ENCODE measurements at regions not wholly inside any gene's neighbourhood (a gene's known extent, or its start where the extent isn't known, plus 50 kb on each side); places are given as distances from the start of the nearest gene placed in this dataset.
A peak's percentile ranks its signal among the peaks of the same experiment; 100 is the strongest.

DNA sequence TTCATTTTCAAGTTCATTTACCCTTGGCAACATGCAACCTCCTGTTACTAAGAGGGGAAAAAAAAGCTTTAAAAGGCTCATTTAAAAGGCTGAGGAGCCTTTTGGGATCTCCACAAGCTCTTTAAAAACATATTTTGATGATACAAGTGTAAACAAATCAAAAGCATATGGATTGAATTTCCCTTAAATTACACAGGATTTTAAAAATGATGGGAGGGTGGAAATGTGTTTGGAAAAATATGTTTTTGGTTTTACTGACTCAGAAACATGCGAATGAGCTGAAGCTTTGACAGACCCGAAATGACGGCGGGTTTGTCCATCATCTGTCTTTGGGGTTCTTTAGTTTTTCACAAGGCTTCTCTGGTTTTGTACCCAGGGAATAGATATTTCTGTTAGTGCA lies 180.6 kb upstream of the CCDC68 start:
- Histone ChIP-seq H3K27me3 (ENCODE audit: control insufficient read depth, insufficient read depth) (no peaks in the 10 kb centered on the region), H3K9me3 (ENCODE audit: control insufficient read depth, low read length) (no peaks in the 10 kb centered on the region), H3K4me3 (ENCODE audit: low read length) (no peak overlapping the region), H3K27ac (ENCODE audit: low read length) (no peak overlapping the region), H3K4me1 (ENCODE audit: control insufficient read depth, insufficient read depth, low read length) (no peaks in the 10 kb centered on the region)
- WGBS: 80% methylated on average over 4 of the region's 4 CpGs
- intact Hi-C loops (cut with DNase I): no loop called here
- DNase-seq (no peak), ATAC-seq (no peak)

DNA sequence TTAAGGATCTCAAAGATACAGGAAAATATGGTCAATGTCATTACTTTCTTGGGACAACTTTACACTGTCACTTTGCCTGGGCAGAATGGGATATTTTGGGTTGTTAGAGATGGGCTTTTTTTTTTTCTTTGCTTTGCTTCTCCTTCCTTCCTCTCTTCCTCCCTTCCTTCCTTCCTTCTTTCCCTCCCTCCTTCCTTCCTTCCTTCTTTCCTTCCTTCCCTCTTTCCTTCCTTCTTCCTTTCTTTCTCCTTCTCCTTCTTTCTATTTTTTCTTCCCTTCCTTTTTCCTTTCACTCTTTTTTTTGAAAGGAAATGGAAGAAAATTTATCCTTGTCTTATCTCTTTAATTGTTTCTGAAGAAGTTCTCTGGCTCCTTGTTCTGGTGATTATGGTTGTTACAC lies 180.0 kb upstream of the CCDC68 start:
- Histone ChIP-seq H3K4me1 (ENCODE audit: control insufficient read depth, insufficient read depth, low read length) (no peaks in the 10 kb centered on the region), H3K27ac (ENCODE audit: low read length) (no peak overlapping the region), H3K9me3 (ENCODE audit: control insufficient read depth, low read length) (no peaks in the 10 kb centered on the region), H3K27me3 (ENCODE audit: control insufficient read depth, insufficient read depth) (no peaks in the 10 kb centered on the region), H3K4me3 (ENCODE audit: low read length) (no peak overlapping the region)
- intact Hi-C loops (cut with DNase I): no loop called here
- DNase-seq: no peak
- ATAC-seq: no peak

DNA sequence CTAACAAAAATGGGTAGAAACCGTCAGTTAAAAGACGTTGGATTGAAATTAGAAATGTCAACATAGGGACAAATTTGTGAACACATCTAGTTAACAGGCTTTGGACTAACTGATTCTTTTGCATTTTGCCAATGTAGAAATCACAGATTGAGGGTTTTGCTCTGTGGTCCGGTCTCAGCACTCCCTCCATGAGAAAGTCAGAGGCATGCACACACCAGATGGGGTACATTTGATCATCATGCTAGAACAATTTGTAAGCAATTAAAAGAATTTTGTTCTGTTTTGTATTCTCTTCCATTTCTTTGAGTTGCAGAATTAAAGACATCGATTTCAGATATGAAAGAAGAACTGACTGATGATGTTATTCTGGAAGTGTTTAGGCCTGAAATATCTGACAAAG lies 179.1 kb upstream of the CCDC68 start:
- Histone ChIP-seq H3K27me3 (ENCODE audit: control insufficient read depth, insufficient read depth) (no peaks in the 10 kb centered on the region), H3K4me1 (ENCODE audit: control insufficient read depth, insufficient read depth, low read length) (no peaks in the 10 kb centered on the region), H3K4me3 (ENCODE audit: low read length) (no peak overlapping the region), H3K27ac (ENCODE audit: low read length) (no peak overlapping the region), H3K9me3 (ENCODE audit: control insufficient read depth, low read length) (no peaks in the 10 kb centered on the region)
- intact Hi-C loops (cut with DNase I): no loop called here
- no peak for DNase-seq
- WGBS: 91% methylated on average over 4 of the region's 4 CpGs
- ATAC-seq: no peak

DNA sequence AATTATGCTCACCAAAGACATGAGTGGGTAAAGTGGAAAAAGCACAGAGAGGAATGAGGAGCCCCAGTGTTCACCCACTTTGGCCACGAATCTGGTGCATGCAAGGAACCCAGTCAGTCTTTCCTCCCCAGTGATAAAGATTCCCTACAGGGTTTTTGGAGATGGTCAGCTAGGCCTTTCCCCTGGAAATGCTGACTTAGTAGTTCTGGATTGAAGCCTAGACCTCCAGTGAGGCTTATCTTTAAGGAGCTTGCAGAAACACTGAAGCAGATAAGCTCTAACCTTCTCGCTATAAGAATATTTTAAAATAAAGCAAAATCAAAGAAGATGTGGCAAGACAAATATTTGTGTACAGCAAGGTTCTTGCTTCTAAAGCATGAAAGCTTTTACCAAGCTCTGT lies 178.3 kb upstream of the CCDC68 start:
- no peak overlapping the region for H3K27ac ChIP-seq (ENCODE audit: low read length)
- no peaks in the 10 kb centered on the region for H3K9me3 ChIP-seq (ENCODE audit: control insufficient read depth, low read length)
- intact Hi-C loops (cut with DNase I): no loop called here
- WGBS: 74% methylated on average over 2 of the region's 2 CpGs
- H3K4me1 ChIP-seq (ENCODE audit: control insufficient read depth, insufficient read depth, low read length): no peaks in the 10 kb centered on the region
- ATAC-seq (no peak), DNase-seq (no peak)
- no peak overlapping the region for H3K4me3 ChIP-seq (ENCODE audit: low read length)
- H3K27me3 ChIP-seq (ENCODE audit: control insufficient read depth, insufficient read depth): no peaks in the 10 kb centered on the region

DNA sequence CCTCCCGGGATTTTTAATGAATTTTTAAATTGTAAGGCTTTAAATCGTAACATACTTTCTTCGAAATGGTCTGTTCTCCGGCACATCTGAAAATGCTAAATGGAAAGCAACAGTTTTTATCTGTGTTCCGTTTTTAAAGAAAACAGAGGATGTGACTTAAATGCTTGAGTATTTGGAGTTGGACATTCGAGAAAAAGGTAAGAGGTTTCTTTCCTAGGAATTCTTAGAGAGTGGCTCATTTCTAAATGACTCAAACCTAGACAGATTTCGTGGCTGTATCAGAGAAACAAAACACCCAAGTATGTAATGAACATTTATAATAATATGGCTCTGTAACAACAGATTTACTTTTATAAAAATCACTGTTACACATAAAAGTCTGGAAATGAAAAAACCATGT lies 177.6 kb upstream of the CCDC68 start:
- no peak overlapping the region for H3K4me3 ChIP-seq (ENCODE audit: low read length)
- no peaks in the 10 kb centered on the region for H3K27me3 ChIP-seq (ENCODE audit: control insufficient read depth, insufficient read depth)
- intact Hi-C loops (cut with DNase I): no loop called here
- no peak overlapping the region for H3K27ac ChIP-seq (ENCODE audit: low read length)
- H3K4me1 ChIP-seq (ENCODE audit: control insufficient read depth, insufficient read depth, low read length): no peaks in the 10 kb centered on the region
- WGBS: 77% methylated on average over 7 of the region's 7 CpGs
- no peak for ATAC-seq
- no peak for DNase-seq
- no peaks in the 10 kb centered on the region for H3K9me3 ChIP-seq (ENCODE audit: control insufficient read depth, low read length)

DNA sequence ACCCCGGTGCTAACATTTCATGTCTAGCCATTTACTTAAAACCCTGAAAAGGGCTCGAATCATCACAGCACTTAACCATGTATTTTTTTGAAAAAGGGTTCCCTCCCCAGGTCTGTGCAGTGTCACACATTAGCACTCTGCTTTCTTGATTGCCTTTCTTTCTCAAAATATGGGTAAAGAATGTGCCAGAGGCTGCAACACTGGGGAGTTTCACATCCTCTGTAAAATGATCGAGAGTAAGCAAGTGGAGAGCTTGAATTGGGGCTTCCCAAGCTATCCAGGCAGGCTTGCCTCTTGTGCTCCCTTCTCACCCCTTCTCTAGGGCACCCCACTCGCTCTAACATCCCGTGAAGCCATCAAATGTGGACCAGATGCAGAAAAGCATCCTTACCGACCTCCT lies 177.0 kb upstream of the CCDC68 start:
- intact Hi-C loops (cut with DNase I): no loop called here
- WGBS: 88% methylated on average over 6 of the region's 6 CpGs
- H3K27ac ChIP-seq (ENCODE audit: low read length): no peak overlapping the region
- H3K4me1 ChIP-seq (ENCODE audit: control insufficient read depth, insufficient read depth, low read length): no peaks in the 10 kb centered on the region
- ATAC-seq (no peak), DNase-seq (no peak)
- no peaks in the 10 kb centered on the region for H3K27me3 ChIP-seq (ENCODE audit: control insufficient read depth, insufficient read depth)
- no peaks in the 10 kb centered on the region for H3K9me3 ChIP-seq (ENCODE audit: control insufficient read depth, low read length)
- no peak overlapping the region for H3K4me3 ChIP-seq (ENCODE audit: low read length)

DNA sequence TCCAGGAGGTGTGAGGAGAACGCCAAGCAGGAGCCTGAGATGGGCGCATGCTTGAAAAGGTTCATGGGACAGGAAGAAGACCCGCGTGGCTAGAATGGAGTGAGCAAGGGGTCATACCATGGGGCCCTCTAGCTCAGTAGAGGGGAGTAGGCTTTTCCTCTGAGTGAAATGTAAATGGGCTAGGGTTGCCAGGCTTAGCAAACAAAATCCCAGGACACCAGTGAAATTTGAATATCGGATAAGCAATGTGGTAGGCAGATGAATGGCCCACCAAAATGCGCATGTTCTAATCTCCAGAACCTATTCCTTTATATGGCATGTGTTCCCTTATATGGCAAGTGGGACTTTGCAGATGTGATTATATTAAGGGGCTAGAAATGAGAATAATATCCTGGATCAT lies 174.1 kb upstream of the CCDC68 start:
- 96% methylated on average over 6 of the region's 6 CpGs for WGBS
- no peak for ATAC-seq

DNA sequence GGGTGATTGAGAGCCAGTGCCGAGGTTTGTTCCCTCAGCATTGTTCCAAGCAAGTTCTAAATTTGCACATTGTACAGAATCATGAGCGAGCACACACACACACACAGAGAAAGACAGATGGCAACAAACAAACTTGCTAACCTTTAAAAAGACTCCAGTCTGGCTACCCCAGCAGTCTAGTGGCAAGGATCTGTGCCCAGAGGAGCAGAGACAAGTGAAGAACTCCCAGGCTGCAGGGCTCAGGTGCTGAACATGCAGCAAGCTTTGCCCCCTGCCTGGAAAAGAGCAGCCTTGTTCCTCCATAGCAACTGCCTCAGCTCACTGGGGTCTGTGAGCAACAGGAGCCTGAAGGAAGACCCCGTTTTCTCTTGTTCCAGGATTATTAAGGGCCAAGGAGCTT lies 169.2 kb upstream of the CCDC68 start:
- ATAC-seq: no peak
- no peak for DNase-seq
- Histone ChIP-seq H3K27ac (ENCODE audit: low read length) (no peak overlapping the region), H3K4me1 (ENCODE audit: control insufficient read depth, insufficient read depth, low read length) (no peaks in the 10 kb centered on the region), H3K9me3 (ENCODE audit: control insufficient read depth, low read length) (no peaks in the 10 kb centered on the region), H3K27me3 (ENCODE audit: control insufficient read depth, insufficient read depth) (no peaks in the 10 kb centered on the region), H3K4me3 (ENCODE audit: low read length) (no peak overlapping the region)
- WGBS: 77% methylated on average over 3 of the region's 3 CpGs
- intact Hi-C loops (cut with DNase I): no loop called here

More for the DNA sequence above, 174.1 kb upstream of the CCDC68 start:
- Histone ChIP-seq H3K4me3 (ENCODE audit: low read length) (no peak overlapping the region), H3K4me1 (ENCODE audit: control insufficient read depth, insufficient read depth, low read length) (no peaks in the 10 kb centered on the region), H3K9me3 (ENCODE audit: control insufficient read depth, low read length) (no peaks in the 10 kb centered on the region), H3K27ac (ENCODE audit: low read length) (no peak overlapping the region), H3K27me3 (ENCODE audit: control insufficient read depth, insufficient read depth) (no peaks in the 10 kb centered on the region)
- no peak for DNase-seq
- intact Hi-C loops (cut with DNase I): no loop called here

DNA sequence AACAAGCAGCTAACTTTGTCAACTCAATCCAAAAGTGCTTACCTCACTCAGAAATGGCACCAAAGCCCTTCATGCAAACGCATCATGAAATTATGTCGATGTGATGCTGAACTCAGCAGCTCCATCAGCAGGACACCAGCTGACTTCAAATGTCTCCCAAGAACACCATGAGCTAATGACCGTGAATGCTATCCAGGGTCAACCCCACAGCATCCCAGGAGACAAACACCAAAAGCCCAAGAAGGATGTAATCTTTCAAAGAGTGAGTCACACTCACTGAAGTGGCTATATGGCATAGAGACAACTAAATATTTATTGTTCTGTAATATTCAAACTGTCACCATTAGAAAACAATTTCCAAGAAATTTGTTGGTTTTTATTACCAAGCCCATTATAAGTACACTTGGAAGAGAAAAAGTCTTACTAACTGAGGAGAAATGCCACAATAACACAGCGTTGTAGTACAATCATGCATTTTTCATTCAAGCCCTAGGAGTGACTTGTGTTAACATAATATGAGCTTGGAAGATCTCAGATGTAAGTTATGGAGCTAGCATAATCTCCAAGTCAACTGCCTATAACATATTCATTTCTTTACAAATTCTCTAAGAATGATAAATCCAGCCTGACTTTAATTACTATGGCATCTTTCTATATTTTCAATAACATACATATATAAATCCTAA lies 165.0 kb upstream of the CCDC68 start:
- H3K27ac ChIP-seq (ENCODE audit: low read length): no peak overlapping the region
- H3K4me1 ChIP-seq (ENCODE audit: control insufficient read depth, insufficient read depth, low read length): no peaks in the 10 kb centered on the region
- peak; percentile 31 to 42 for ATAC-seq
- no peak overlapping the region for H3K4me3 ChIP-seq (ENCODE audit: low read length)
- intact Hi-C loops (cut with DNase I): no loop called here
- H3K27me3 ChIP-seq (ENCODE audit: control insufficient read depth, insufficient read depth): no peaks in the 10 kb centered on the region
- DNase-seq: peak in 1 of 3 donors; percentile 19
- 69% methylated on average over 4 of the region's 4 CpGs for WGBS
- no peaks in the 10 kb centered on the region for H3K9me3 ChIP-seq (ENCODE audit: control insufficient read depth, low read length)

DNA sequence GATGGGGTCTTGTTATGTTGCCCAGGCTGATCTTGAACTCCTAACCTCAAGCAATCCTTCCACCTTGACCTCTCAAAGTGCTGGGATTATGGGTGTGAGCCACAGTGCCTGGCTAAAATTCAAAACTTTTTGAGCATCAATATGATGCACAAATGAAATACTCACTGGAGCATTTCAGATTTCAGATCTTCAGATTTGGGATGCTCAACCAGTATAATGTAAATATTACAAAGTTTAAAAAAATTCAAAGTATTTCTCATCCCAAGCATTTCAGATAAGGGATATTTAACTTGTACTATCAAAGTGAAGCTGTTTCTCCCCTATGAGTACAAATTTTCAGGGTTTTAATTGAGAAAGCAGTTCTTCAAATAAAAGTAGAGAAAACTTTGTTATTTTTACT lies 164.1 kb upstream of the CCDC68 start:
- Histone ChIP-seq H3K27me3 (ENCODE audit: control insufficient read depth, insufficient read depth) (no peaks in the 10 kb centered on the region), H3K27ac (ENCODE audit: low read length) (no peak overlapping the region), H3K4me1 (ENCODE audit: control insufficient read depth, insufficient read depth, low read length) (no peaks in the 10 kb centered on the region), H3K4me3 (ENCODE audit: low read length) (no peak overlapping the region), H3K9me3 (ENCODE audit: control insufficient read depth, low read length) (no peaks in the 10 kb centered on the region)
- DNase-seq (no peak), ATAC-seq (no peak)
- intact Hi-C loops (cut with DNase I): no loop called here

DNA sequence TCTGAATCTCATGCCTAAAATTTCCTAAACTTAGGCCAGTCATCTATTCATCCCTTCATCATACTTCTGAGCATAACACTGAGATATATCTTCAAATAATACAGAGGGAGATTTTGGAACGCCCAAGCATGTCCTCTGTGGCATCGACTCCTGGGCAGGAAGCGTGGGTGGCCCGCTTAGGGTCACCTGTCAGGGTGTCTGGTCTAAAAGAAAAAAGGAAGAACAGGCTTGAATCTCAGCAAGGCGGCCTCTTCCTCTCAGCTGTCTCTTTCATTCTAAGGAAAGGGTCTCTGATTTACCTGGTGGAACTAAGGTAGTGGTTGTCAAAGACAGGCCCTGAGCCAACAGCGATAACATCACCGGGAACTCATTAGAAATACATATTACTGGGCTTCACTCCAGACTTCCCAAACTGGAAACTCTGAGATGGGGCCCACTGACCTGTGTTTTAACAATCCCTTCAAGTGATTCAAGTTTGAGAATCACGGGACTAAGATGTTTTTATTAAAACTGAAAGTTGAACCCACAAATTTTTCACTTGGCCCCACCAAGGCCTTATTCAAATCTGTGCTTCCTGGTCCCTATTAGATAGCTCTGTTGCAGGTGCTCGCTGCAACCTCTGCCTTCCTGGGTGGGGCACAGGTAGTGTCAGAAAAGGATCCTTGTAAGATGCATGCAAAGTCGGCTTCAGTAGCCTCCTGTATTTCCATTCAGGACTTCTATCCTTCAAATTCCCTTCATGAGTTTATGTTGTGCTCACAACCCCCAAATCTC lies 162.3 kb upstream of the CCDC68 start:
- intact Hi-C loops (cut with DNase I): no loop called here
- 93% methylated on average over 10 of the region's 10 CpGs for WGBS
- ATAC-seq: no peak
- Histone ChIP-seq H3K27ac (ENCODE audit: low read length) (no peak overlapping the region), H3K9me3 (ENCODE audit: control insufficient read depth, low read length) (no peaks in the 10 kb centered on the region), H3K27me3 (ENCODE audit: control insufficient read depth, insufficient read depth) (no peaks in the 10 kb centered on the region), H3K4me1 (ENCODE audit: control insufficient read depth, insufficient read depth, low read length) (no peaks in the 10 kb centered on the region), H3K4me3 (ENCODE audit: low read length) (no peak overlapping the region)
- no peak for DNase-seq

DNA sequence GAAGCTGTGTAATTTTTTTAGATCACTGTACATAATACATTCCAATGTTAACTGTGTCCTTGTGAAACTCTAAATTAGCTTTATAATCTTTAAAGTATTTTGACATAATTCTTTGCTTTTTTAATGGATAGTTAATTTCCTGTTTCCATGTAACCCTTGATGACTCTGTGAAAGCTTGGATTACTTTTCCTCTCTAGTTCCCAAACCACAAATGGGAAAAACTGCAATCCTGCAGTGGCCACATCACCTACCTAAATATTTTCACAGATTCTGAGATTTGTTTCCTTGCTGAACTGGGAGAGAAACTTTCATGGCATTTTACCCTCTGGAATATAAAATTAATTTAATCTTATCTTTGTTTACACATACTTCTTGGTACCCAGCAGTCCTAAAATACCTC lies 161.6 kb upstream of the CCDC68 start:
- no peaks in the 10 kb centered on the region for H3K27me3 ChIP-seq (ENCODE audit: control insufficient read depth, insufficient read depth)
- H3K27ac ChIP-seq (ENCODE audit: low read length): no peak overlapping the region
- intact Hi-C loops (cut with DNase I): no loop called here
- no peaks in the 10 kb centered on the region for H3K9me3 ChIP-seq (ENCODE audit: control insufficient read depth, low read length)
- no peak for DNase-seq
- H3K4me3 ChIP-seq (ENCODE audit: low read length): no peak overlapping the region
- no peaks in the 10 kb centered on the region for H3K4me1 ChIP-seq (ENCODE audit: control insufficient read depth, insufficient read depth, low read length)
- ATAC-seq: no peak

Data from right cardiac atrium (tissue), 5 donors.